CD4-positive, alpha-beta T cell (primary cell): ENCODE measurements at regions not wholly inside any gene's neighbourhood (a gene's known extent, or its start where the extent isn't known, plus 50 kb on each side); places are given as distances from the start of the nearest gene placed in this dataset.

Source experiments
- ATAC-seq: fragments of 200-7000 bp; cut with Tn5 transposase; one replicate; pipeline ENCODE4 v1.10.0; 2022; ENCODE audit warnings: mild to moderate bottlenecking; ENCODE audit not compliant: poor library complexity
- CTCF ChIA-PET: fragments of 350-600 bp; sonication (Branson Sonifier 250); formaldehyde crosslinking; loops from one replicate; lab custom pipeline; 2021; ENCODE audit warnings: antibody characterized with exemption, inconsistent platforms; lab: Charles Lee
- POLR2A ChIA-PET: fragments of 350-600 bp; sonication (Branson Sonifier 250); formaldehyde crosslinking; loops from one replicate; lab custom pipeline; 2021; ENCODE audit warnings: antibody characterized with exemption, inconsistent platforms; lab: Charles Lee
- DNase-seq, 14 experiments: peaks; one replicate each; pipeline ENCODE4 v3.0.0-alpha.2; 2013 to 2020; ENCODE audit warnings: mixed read lengths in 2 of 14
- H3K27ac ChIP-seq, 2 donors: one replicate each; pipeline versions ENCODE4 v1.5.1 to v1.7.0; 2013; ENCODE audit warnings: low read length in 2 of 2, low read depth in 1 of 2, mild to moderate bottlenecking in 1 of 2
- H3K27me3 ChIP-seq, 2 experiments: 1 replicate in 1 of 2; 2 replicates in 1 of 2; pipeline versions ENCODE4 v1.6.1 to v1.7.0; 2013; ENCODE audit warnings: low read length in 2 of 2, control low read depth in 1 of 2, mild to moderate bottlenecking in 1 of 2, moderate library complexity in 1 of 2; ENCODE audit not compliant: insufficient read depth in 2 of 2, control insufficient read depth in 1 of 2
- H3K36me3 ChIP-seq: one replicate; pipeline ENCODE4 v1.6.1; 2013; ENCODE audit warnings: low read length, control low read depth; ENCODE audit not compliant: insufficient read depth
- H3K4me1 ChIP-seq: one replicate; pipeline ENCODE4 v1.6.1; 2013; ENCODE audit warnings: low read length, control low read depth; ENCODE audit not compliant: insufficient read depth
- H3K4me3 ChIP-seq: one replicate; pipeline ENCODE4 v1.5.1; 2013; ENCODE audit warnings: mild to moderate bottlenecking, low read length, moderate library complexity
- H3K9me3 ChIP-seq, 2 experiments: 1 replicate in 1 of 2; 2 replicates in 1 of 2; pipeline versions ENCODE4 v1.6.1 to v1.7.0; 2013; ENCODE audit warnings: low read length in 2 of 2, mild to moderate bottlenecking in 2 of 2, control low read depth in 1 of 2, moderate library complexity in 1 of 2; ENCODE audit not compliant: control insufficient read depth in 1 of 2, insufficient read depth in 1 of 2
- H3K27ac Mint-ChIP-seq: one replicate; pipeline ENCODE4 v1.8.0; 2020; ENCODE audit warnings: mixed read lengths
- H3K27me3 Mint-ChIP-seq: one replicate; pipeline ENCODE4 v1.8.0; 2021; ENCODE audit warnings: mixed read lengths
- H3K36me3 Mint-ChIP-seq: one replicate; pipeline ENCODE4 v1.8.0; 2021; ENCODE audit warnings: low read depth, mixed read lengths
- H3K4me1 Mint-ChIP-seq: one replicate; pipeline ENCODE4 v1.8.0; 2021; ENCODE audit warnings: low read depth, mixed read lengths
- H3K4me3 Mint-ChIP-seq: one replicate; pipeline ENCODE4 v1.8.0; 2020; ENCODE audit warnings: mild to moderate bottlenecking, mixed read lengths
- H3K9me3 Mint-ChIP-seq: one replicate; pipeline ENCODE4 v1.8.0; 2020; ENCODE audit warnings: mixed read lengths
- intact Hi-C, 2 experiments: fragments of 100-400 bp; cut with DNase I in 1 of 2; cut with micrococcal nuclease in 1 of 2; formaldehyde crosslinking; loops; one replicate each; pipeline versions ENCODE4 v1.15.1 to v1.9.0; 2023 to 2025; cut with DNase I, micrococcal nuclease
- TF ChIP-seq, protein P1 (sequence below): fragments of 200-600 bp; IDR thresholded peaks from one replicate; pipeline ENCODE4 v1.8.0; 2022; ENCODE audit warnings: antibody characterized with exemption, mild to moderate bottlenecking

DNA sequence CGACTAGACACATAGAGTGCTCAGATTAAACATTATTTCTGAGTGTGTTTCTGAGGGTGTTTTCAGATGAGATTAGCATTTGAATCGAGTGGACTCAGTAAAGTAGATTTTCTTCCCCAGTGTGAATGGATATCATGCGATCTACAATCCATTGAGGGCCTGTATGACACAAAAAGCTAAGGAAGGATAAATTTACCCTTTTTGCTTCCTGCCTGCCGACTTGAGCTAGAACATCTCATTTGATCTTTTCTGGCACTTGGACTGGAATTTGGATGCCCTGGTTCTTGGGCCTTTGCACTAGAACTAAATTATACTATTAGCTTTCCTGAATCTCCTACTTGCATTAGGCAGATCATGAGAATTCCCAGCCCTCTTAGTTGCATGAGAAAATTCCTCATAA, 675.8 kb downstream of the DOK5 start:
- Histone ChIP-seq H3K4me1 (no peaks in the 10 kb centered on the region), H3K4me3 (no peak overlapping the region), H3K36me3 (no peaks in the 10 kb centered on the region), H3K27ac (no peak overlapping the region), H3K9me3 (peaks cover 0 to 4% of the 10 kb centered on the region in 2 experiments), H3K27me3 (no peaks in the 10 kb centered on the region)
- DNase-seq (no peak), ATAC-seq (no peak)
- Mint-ChIP-seq H3K4me1 (no peaks in the 10 kb centered on the region), H3K27ac (no peak overlapping the region), H3K4me3 (no peak overlapping the region), H3K36me3 (no peaks in the 10 kb centered on the region), H3K27me3 (no peaks in the 10 kb centered on the region), H3K9me3 (peaks cover 4% of the 10 kb centered on the region)
- intact Hi-C loops = no loop called here
- TF ChIP-seq, protein P1, sequence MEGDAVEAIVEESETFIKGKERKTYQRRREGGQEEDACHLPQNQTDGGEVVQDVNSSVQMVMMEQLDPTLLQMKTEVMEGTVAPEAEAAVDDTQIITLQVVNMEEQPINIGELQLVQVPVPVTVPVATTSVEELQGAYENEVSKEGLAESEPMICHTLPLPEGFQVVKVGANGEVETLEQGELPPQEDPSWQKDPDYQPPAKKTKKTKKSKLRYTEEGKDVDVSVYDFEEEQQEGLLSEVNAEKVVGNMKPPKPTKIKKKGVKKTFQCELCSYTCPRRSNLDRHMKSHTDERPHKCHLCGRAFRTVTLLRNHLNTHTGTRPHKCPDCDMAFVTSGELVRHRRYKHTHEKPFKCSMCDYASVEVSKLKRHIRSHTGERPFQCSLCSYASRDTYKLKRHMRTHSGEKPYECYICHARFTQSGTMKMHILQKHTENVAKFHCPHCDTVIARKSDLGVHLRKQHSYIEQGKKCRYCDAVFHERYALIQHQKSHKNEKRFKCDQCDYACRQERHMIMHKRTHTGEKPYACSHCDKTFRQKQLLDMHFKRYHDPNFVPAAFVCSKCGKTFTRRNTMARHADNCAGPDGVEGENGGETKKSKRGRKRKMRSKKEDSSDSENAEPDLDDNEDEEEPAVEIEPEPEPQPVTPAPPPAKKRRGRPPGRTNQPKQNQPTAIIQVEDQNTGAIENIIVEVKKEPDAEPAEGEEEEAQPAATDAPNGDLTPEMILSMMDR = no peak
- ChIA-PET CTCF (no interaction called here), POLR2A (no interaction called here)

DNA sequence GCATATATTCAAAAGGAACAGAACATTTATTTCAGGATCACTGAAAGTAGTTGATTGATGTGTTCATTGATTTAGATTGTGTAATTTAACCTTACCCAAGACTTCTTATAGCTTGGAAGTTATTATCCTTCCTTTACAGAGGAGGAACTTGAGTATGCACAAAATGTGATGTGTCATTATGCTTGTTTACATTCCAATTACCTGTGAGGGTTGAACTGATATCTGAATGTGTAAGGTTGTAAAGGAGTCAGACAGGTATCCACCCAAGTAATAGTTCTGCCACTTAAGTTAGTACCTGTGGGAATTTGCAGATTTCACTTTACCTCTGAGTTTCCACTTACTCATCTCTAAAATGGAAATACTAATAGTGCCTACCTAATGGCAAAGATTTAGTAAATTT, 668.2 kb downstream of the DOK5 start:
- DNase-seq = no peak
- H3K4me1 ChIP-seq = no peaks in the 10 kb centered on the region
- intact Hi-C loops = no loop called here
- POLR2A ChIA-PET = no interaction called here
- no peak overlapping the region for H3K27ac Mint-ChIP-seq
- H3K36me3 ChIP-seq = no peaks in the 10 kb centered on the region
- H3K27ac ChIP-seq = no peak overlapping the region
- no peak for ATAC-seq
- H3K9me3 ChIP-seq = peaks cover 0 to 3% of the 10 kb centered on the region in 2 experiments
- no peak overlapping the region for H3K4me3 ChIP-seq
- no peaks in the 10 kb centered on the region for H3K36me3 Mint-ChIP-seq
- TF ChIP-seq, protein P1 = no peak
- CTCF ChIA-PET = no interaction called here
- H3K4me3 Mint-ChIP-seq = no peak overlapping the region
- no peaks in the 10 kb centered on the region for H3K27me3 ChIP-seq
- no peaks in the 10 kb centered on the region for H3K27me3 Mint-ChIP-seq
- no peaks in the 10 kb centered on the region for H3K4me1 Mint-ChIP-seq
- peaks cover 3% of the 10 kb centered on the region for H3K9me3 Mint-ChIP-seq

DNA sequence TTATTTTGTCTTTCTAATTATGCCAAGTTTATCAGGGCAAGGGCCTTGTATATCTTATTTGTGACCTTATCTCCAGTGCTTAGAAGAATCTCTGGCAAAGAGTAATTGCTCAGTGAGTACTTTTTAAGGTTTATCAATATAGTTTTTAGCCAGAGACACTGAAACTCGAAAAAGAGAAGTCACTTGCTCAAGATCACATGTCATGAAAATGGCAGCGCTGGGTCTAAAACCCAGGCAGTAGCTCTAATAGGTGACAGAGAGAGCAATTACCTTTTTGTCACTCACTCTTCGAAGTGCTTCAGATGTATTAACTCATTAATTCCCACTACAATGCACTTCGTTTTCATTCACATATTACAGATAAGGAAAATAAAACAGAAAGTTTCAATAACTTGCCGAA, 667.5 kb downstream of the DOK5 start:
- Histone ChIP-seq H3K36me3 (no peaks in the 10 kb centered on the region), H3K27ac (no peak overlapping the region), H3K4me3 (no peak overlapping the region), H3K9me3 (peaks cover 0 to 3% of the 10 kb centered on the region in 2 experiments), H3K4me1 (no peaks in the 10 kb centered on the region), H3K27me3 (no peaks in the 10 kb centered on the region)
- no peaks in the 10 kb centered on the region for H3K27me3 Mint-ChIP-seq
- ATAC-seq = no peak
- intact Hi-C loops = no loop called here
- TF ChIP-seq, protein P1 = no peak
- DNase-seq = no peak
- CTCF ChIA-PET = no interaction called here
- H3K27ac Mint-ChIP-seq = no peak overlapping the region
- peaks cover 3% of the 10 kb centered on the region for H3K9me3 Mint-ChIP-seq
- H3K36me3 Mint-ChIP-seq = no peaks in the 10 kb centered on the region
- H3K4me3 Mint-ChIP-seq = no peak overlapping the region
- POLR2A ChIA-PET = no interaction called here
- H3K4me1 Mint-ChIP-seq = no peaks in the 10 kb centered on the region
